Stomach (tissue), 4 donors: ENCODE measurements at regions not wholly inside any gene's neighbourhood (a gene's known extent, or its start where the extent isn't known, plus 50 kb on each side); places are given as distances from the start of the nearest gene placed in this dataset.

Experiments used
- CTCF ChIP-seq, 7 experiments: fragments of 450-650 bp in 4 of 7; fragments of 200-600 bp in 3 of 7; sonication (generic) in 3 of 7; IDR thresholded peaks; one replicate each; pipeline ENCODE4 v1.5.1; 2016 to 2019; ENCODE audit warnings: antibody characterized with exemption in 7 of 7, control low read depth in 2 of 7, mild to moderate bottlenecking in 1 of 7
- POLR2AphosphoS5 ChIP-seq, 3 donors: sonication (generic); formaldehyde crosslinking; IDR thresholded peaks; one replicate each; pipeline ENCODE4 v1.6.1; 2016; ENCODE audit warnings: antibody characterized with exemption in 3 of 3

GRCh38 chr2:108148555-108148954, 91.2 kb upstream of the SULT1C3 start:
- TF ChIP-seq POLR2AphosphoS5 (IDR thresholded peaks at IDR 0.05) (no peak), CTCF (IDR thresholded peaks at IDR 0.05) (no peak)
